Esophagus squamous epithelium (tissue), 4 donors: ENCODE measurements at regions not wholly inside any gene's neighbourhood (a gene's known extent, or its start where the extent isn't known, plus 50 kb on each side); places are given as distances from the start of the nearest gene placed in this dataset.

ENCODE experiments used
- POLR2A ChIP-seq, 4 donors: fragments of 450-650 bp; IDR thresholded peaks; one replicate each; pipeline ENCODE4 v1.6.1; 2017; ENCODE audit warnings: antibody characterized with exemption in 4 of 4, mild to moderate bottlenecking in 4 of 4, moderate library complexity in 3 of 4
- TF ChIP-seq, protein P1 (sequence below), 6 experiments: fragments of 450-650 bp in 4 of 6; fragments of 200-600 bp in 2 of 6; sonication (generic) in 2 of 6; IDR thresholded peaks; one replicate each; pipeline ENCODE4 v1.5.1; 2016 to 2019; ENCODE audit warnings: antibody characterized with exemption in 6 of 6, mild to moderate bottlenecking in 4 of 6, moderate library complexity in 4 of 6

DNA sequence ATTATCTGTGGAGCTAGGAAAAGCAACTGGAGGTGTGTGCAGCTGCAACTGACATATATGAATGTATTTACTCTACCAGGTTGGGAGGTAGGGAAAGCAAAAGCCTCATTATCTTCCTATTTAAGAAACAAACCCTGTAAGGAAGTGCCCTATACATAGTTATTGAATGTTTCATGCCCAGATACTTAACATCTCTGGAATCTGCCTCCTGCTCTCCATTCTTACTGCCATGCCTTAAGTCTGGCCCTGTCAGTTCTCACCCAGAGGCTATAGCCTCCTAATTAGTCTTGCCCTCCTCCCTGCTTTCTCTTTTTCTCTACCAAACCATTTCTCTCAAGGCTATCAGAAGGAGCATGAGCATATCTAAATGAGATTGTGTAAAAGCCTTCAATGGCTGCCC lies 542.6 kb upstream of the LRRN3 start:
- no peak for TF ChIP-seq POLR2A (IDR thresholded peaks at IDR 0.05)
- TF ChIP-seq, protein P1, sequence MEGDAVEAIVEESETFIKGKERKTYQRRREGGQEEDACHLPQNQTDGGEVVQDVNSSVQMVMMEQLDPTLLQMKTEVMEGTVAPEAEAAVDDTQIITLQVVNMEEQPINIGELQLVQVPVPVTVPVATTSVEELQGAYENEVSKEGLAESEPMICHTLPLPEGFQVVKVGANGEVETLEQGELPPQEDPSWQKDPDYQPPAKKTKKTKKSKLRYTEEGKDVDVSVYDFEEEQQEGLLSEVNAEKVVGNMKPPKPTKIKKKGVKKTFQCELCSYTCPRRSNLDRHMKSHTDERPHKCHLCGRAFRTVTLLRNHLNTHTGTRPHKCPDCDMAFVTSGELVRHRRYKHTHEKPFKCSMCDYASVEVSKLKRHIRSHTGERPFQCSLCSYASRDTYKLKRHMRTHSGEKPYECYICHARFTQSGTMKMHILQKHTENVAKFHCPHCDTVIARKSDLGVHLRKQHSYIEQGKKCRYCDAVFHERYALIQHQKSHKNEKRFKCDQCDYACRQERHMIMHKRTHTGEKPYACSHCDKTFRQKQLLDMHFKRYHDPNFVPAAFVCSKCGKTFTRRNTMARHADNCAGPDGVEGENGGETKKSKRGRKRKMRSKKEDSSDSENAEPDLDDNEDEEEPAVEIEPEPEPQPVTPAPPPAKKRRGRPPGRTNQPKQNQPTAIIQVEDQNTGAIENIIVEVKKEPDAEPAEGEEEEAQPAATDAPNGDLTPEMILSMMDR (IDR thresholded peaks at IDR 0.05): no peak
